ENCODE measurements at regions not wholly inside any gene's neighbourhood (a gene's known extent, or its start where the extent isn't known, plus 50 kb on each side); places are given as distances from the start of the nearest gene placed in this dataset.

- TF ChIP-seq CTCF (conservative IDR thresholded peaks at IDR 0.05; ENCODE audit: control insufficient read depth, insufficient read depth, low read depth, low read length) = no peak
- no peak for DNase-seq (ENCODE audit: low read depth)
Measured at GRCh38 chr5:4053136-4053535, 457.5 kb downstream of the IRX1 start.

GRCh38 chr5:4054092-4054491, 458.5 kb downstream of the IRX1 start:
- no peak for TF ChIP-seq CTCF (conservative IDR thresholded peaks at IDR 0.05; ENCODE audit: control insufficient read depth, insufficient read depth, low read depth, low read length)
- no peak for DNase-seq (ENCODE audit: low read depth)
- no peak overlapping the region for H3K4me3 ChIP-seq (ENCODE audit: control insufficient read depth, low read depth, low read length)

More at GRCh38 chr5:4053136-4053535, 457.5 kb downstream of the IRX1 start:
- H3K4me3 ChIP-seq (ENCODE audit: control insufficient read depth, low read depth, low read length) = no peak overlapping the region

- no peak overlapping the region for H3K4me3 ChIP-seq (ENCODE audit: control insufficient read depth, low read depth, low read length)
- DNase-seq (ENCODE audit: low read depth) = no peak
- no peak for TF ChIP-seq CTCF (conservative IDR thresholded peaks at IDR 0.05; ENCODE audit: control insufficient read depth, insufficient read depth, low read depth, low read length)
Measured at GRCh38 chr5:4058899-4059298, 463.3 kb downstream of the IRX1 start.

- DNase-seq (ENCODE audit: low read depth) = no peak
- H3K4me3 ChIP-seq (ENCODE audit: control insufficient read depth, low read depth, low read length) = no peak overlapping the region
- TF ChIP-seq CTCF (conservative IDR thresholded peaks at IDR 0.05; ENCODE audit: control insufficient read depth, insufficient read depth, low read depth, low read length) = no peak
Measured at GRCh38 chr5:4065472-4066320, 470.1 kb downstream of the IRX1 start.

GRCh38 chr5:4068171-4068570, 472.5 kb downstream of the IRX1 start:
- TF ChIP-seq CTCF (conservative IDR thresholded peaks at IDR 0.05; ENCODE audit: control insufficient read depth, insufficient read depth, low read depth, low read length) = no peak
- no peak overlapping the region for H3K4me3 ChIP-seq (ENCODE audit: control insufficient read depth, low read depth, low read length)
- DNase-seq (ENCODE audit: low read depth) = no peak

- no peak for DNase-seq (ENCODE audit: low read depth)
- no peak overlapping the region for H3K4me3 ChIP-seq (ENCODE audit: control insufficient read depth, low read depth, low read length)
- no peak for TF ChIP-seq CTCF (conservative IDR thresholded peaks at IDR 0.05; ENCODE audit: control insufficient read depth, insufficient read depth, low read depth, low read length)
Measured at GRCh38 chr5:4078544-4078943, 482.9 kb downstream of the IRX1 start.
